ENCODE measurements at regions not wholly inside any gene's neighbourhood (a gene's known extent, or its start where the extent isn't known, plus 50 kb on each side); places are given as distances from the start of the nearest gene placed in this dataset.

GRCh38 chr18:61244632-61245031 is 88.6 kb upstream of the CDH20 start:
- Mint-ChIP-seq H3K36me3 (no peaks in the 10 kb centered on the region), H3K27me3 (no peaks in the 10 kb centered on the region), H3K27ac (no peak overlapping the region), H3K4me1 (no peaks in the 10 kb centered on the region), H3K4me3 (no peak overlapping the region), H3K9me3 (no peaks in the 10 kb centered on the region)
- CTCF ChIA-PET, result no interaction called here
- no peak for DNase-seq

GRCh38 chr18:61245276-61245675 is 88.0 kb upstream of the CDH20 start:
- no peak for DNase-seq
- Mint-ChIP-seq H3K9me3 (no peaks in the 10 kb centered on the region), H3K27ac (no peak overlapping the region), H3K4me3 (no peak overlapping the region), H3K36me3 (no peaks in the 10 kb centered on the region), H3K4me1 (no peaks in the 10 kb centered on the region), H3K27me3 (no peaks in the 10 kb centered on the region)
- CTCF ChIA-PET, result no interaction called here

GRCh38 chr18:61248589-61248988 is 84.6 kb upstream of the CDH20 start:
- CTCF ChIA-PET, result no interaction called here
- H3K4me1 Mint-ChIP-seq, result no peaks in the 10 kb centered on the region
- no peak overlapping the region for H3K27ac Mint-ChIP-seq
- H3K27me3 Mint-ChIP-seq, result no peaks in the 10 kb centered on the region
- no peak for DNase-seq
- H3K36me3 Mint-ChIP-seq, result no peaks in the 10 kb centered on the region
- H3K9me3 Mint-ChIP-seq, result no peaks in the 10 kb centered on the region
- H3K4me3 Mint-ChIP-seq, result no peak overlapping the region

GRCh38 chr18:61256291-61256690 is 76.9 kb upstream of the CDH20 start:
- Mint-ChIP-seq H3K36me3 (no peaks in the 10 kb centered on the region), H3K27ac (no peak overlapping the region), H3K4me1 (no peaks in the 10 kb centered on the region), H3K9me3 (no peaks in the 10 kb centered on the region), H3K4me3 (no peak overlapping the region), H3K27me3 (no peaks in the 10 kb centered on the region)
- no peak for DNase-seq
- CTCF ChIA-PET, result no interaction called here

- no peaks in the 10 kb centered on the region for H3K27me3 Mint-ChIP-seq
- H3K27ac Mint-ChIP-seq, result no peak overlapping the region
- no peaks in the 10 kb centered on the region for H3K36me3 Mint-ChIP-seq
- CTCF ChIA-PET, result no interaction called here
- DNase-seq, result no peak
- H3K4me3 Mint-ChIP-seq, result no peak overlapping the region
- peaks cover 2% of the 10 kb centered on the region for H3K9me3 Mint-ChIP-seq
- H3K4me1 Mint-ChIP-seq, result no peaks in the 10 kb centered on the region
These were observed 71.4 kb upstream of the CDH20 start for GRCh38 chr18:61261870-61262269.

GRCh38 chr18:61272793-61273192 is 60.4 kb upstream of the CDH20 start:
- H3K36me3 Mint-ChIP-seq, result no peaks in the 10 kb centered on the region
- no peaks in the 10 kb centered on the region for H3K27me3 Mint-ChIP-seq
- no peaks in the 10 kb centered on the region for H3K4me1 Mint-ChIP-seq
- no peak overlapping the region for H3K27ac Mint-ChIP-seq
- H3K9me3 Mint-ChIP-seq, result peaks cover 2% of the 10 kb centered on the region
- no peak for DNase-seq
- no peak overlapping the region for H3K4me3 Mint-ChIP-seq
- CTCF ChIA-PET, result no interaction called here

- no peaks in the 10 kb centered on the region for H3K27me3 Mint-ChIP-seq
- no peak for DNase-seq
- H3K4me3 Mint-ChIP-seq, result no peak overlapping the region
- no peaks in the 10 kb centered on the region for H3K36me3 Mint-ChIP-seq
- no peak overlapping the region for H3K27ac Mint-ChIP-seq
- H3K4me1 Mint-ChIP-seq, result no peaks in the 10 kb centered on the region
- peaks cover 2% of the 10 kb centered on the region for H3K9me3 Mint-ChIP-seq
- CTCF ChIA-PET, result no interaction called here
These were observed 59.7 kb upstream of the CDH20 start for GRCh38 chr18:61273533-61273932.

- H3K27ac Mint-ChIP-seq, result no peak overlapping the region
- H3K36me3 Mint-ChIP-seq, result no peaks in the 10 kb centered on the region
- H3K27me3 Mint-ChIP-seq, result no peaks in the 10 kb centered on the region
- H3K4me1 Mint-ChIP-seq, result no peaks in the 10 kb centered on the region
- CTCF ChIA-PET, result no interaction called here
- DNase-seq, result no peak
- H3K4me3 Mint-ChIP-seq, result no peak overlapping the region
- peaks cover 2% of the 10 kb centered on the region for H3K9me3 Mint-ChIP-seq
These were observed 58.7 kb upstream of the CDH20 start for GRCh38 chr18:61274416-61274960.

GRCh38 chr18:61277808-61278207 is 55.4 kb upstream of the CDH20 start:
- H3K36me3 Mint-ChIP-seq, result no peaks in the 10 kb centered on the region
- DNase-seq, result no peak
- no peak overlapping the region for H3K27ac Mint-ChIP-seq
- H3K27me3 Mint-ChIP-seq, result no peaks in the 10 kb centered on the region
- H3K4me1 Mint-ChIP-seq, result no peaks in the 10 kb centered on the region
- H3K9me3 Mint-ChIP-seq, result peaks cover 5% of the 10 kb centered on the region
- no peak overlapping the region for H3K4me3 Mint-ChIP-seq
- CTCF ChIA-PET, result no interaction called here

GRCh38 chr18:61281431-61281830 is 51.8 kb upstream of the CDH20 start:
- CTCF ChIA-PET, result no interaction called here

GRCh38 chr18:61282926-61283325 is 50.3 kb upstream of the CDH20 start:
- CTCF ChIA-PET, result no interaction called here
- Mint-ChIP-seq H3K36me3 (no peaks in the 10 kb centered on the region), H3K4me1 (no peaks in the 10 kb centered on the region), H3K27me3 (no peaks in the 10 kb centered on the region), H3K4me3 (no peak overlapping the region), H3K27ac (no peak overlapping the region), H3K9me3 (peaks cover 7% of the 10 kb centered on the region)
- no peak for DNase-seq

More at GRCh38 chr18:61281431-61281830, 51.8 kb upstream of the CDH20 start:
- no peak for DNase-seq
- Mint-ChIP-seq H3K27me3 (no peaks in the 10 kb centered on the region), H3K4me3 (no peak overlapping the region), H3K9me3 (peaks cover 7% of the 10 kb centered on the region), H3K4me1 (no peaks in the 10 kb centered on the region), H3K36me3 (no peaks in the 10 kb centered on the region), H3K27ac (no peak overlapping the region)

Measured in activated naive CD4-positive, alpha-beta T cell treated with anti-CD3 and anti-CD28 coated beads, Interleukin-2, amount 10 ng/mL, durations not matched to agents 7 days and 5 days (primary cell).